ENCODE measurements at regions not wholly inside any gene's neighbourhood (a gene's known extent, or its start where the extent isn't known, plus 50 kb on each side); places are given as distances from the start of the nearest gene placed in this dataset.

- TF ChIP-seq ZBTB33 (IDR thresholded peaks at IDR 0.05), result no peak
- TF ChIP-seq, protein P1, sequence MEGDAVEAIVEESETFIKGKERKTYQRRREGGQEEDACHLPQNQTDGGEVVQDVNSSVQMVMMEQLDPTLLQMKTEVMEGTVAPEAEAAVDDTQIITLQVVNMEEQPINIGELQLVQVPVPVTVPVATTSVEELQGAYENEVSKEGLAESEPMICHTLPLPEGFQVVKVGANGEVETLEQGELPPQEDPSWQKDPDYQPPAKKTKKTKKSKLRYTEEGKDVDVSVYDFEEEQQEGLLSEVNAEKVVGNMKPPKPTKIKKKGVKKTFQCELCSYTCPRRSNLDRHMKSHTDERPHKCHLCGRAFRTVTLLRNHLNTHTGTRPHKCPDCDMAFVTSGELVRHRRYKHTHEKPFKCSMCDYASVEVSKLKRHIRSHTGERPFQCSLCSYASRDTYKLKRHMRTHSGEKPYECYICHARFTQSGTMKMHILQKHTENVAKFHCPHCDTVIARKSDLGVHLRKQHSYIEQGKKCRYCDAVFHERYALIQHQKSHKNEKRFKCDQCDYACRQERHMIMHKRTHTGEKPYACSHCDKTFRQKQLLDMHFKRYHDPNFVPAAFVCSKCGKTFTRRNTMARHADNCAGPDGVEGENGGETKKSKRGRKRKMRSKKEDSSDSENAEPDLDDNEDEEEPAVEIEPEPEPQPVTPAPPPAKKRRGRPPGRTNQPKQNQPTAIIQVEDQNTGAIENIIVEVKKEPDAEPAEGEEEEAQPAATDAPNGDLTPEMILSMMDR (IDR thresholded peaks at IDR 0.05; ENCODE audit: low read depth, low read length, missing input control), result no peak
- TF ChIP-seq, protein P2, sequence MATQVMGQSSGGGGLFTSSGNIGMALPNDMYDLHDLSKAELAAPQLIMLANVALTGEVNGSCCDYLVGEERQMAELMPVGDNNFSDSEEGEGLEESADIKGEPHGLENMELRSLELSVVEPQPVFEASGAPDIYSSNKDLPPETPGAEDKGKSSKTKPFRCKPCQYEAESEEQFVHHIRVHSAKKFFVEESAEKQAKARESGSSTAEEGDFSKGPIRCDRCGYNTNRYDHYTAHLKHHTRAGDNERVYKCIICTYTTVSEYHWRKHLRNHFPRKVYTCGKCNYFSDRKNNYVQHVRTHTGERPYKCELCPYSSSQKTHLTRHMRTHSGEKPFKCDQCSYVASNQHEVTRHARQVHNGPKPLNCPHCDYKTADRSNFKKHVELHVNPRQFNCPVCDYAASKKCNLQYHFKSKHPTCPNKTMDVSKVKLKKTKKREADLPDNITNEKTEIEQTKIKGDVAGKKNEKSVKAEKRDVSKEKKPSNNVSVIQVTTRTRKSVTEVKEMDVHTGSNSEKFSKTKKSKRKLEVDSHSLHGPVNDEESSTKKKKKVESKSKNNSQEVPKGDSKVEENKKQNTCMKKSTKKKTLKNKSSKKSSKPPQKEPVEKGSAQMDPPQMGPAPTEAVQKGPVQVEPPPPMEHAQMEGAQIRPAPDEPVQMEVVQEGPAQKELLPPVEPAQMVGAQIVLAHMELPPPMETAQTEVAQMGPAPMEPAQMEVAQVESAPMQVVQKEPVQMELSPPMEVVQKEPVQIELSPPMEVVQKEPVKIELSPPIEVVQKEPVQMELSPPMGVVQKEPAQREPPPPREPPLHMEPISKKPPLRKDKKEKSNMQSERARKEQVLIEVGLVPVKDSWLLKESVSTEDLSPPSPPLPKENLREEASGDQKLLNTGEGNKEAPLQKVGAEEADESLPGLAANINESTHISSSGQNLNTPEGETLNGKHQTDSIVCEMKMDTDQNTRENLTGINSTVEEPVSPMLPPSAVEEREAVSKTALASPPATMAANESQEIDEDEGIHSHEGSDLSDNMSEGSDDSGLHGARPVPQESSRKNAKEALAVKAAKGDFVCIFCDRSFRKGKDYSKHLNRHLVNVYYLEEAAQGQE (IDR thresholded peaks at IDR 0.05), result no peak
- no peak for TF ChIP-seq MAX (IDR thresholded peaks at IDR 0.05)
- TF ChIP-seq RXRA (IDR thresholded peaks at IDR 0.05), result no peak
- TF ChIP-seq EGR1 (IDR thresholded peaks at IDR 0.05; ENCODE audit: low read depth in 2 of 2), result no peak
- no peak for TF ChIP-seq SP1 (IDR thresholded peaks at IDR 0.05)
- no peak for TF ChIP-seq YY1 (IDR thresholded peaks at IDR 0.05)
Observed at GRCh38 chr2:3059141-3059925, 318.3 kb downstream of the EIPR1 start.

All from liver (tissue), 3 donors.